H1 (cell line): ENCODE measurements at regions not wholly inside any gene's neighbourhood (a gene's known extent, or its start where the extent isn't known, plus 50 kb on each side); places are given as distances from the start of the nearest gene placed in this dataset.

Source experiments
- CTCF ChIA-PET: fragments of 300-600 bp; sonication (Branson Sonifier 250); formaldehyde crosslinking; loops from one replicate; lab custom pipeline; 2021; ENCODE audit not compliant: partially characterized antibody; lab: Charles Lee
- POLR2A ChIA-PET: fragments of 300-600 bp; sonication (Branson Sonifier 250); formaldehyde crosslinking; loops from one replicate; lab custom pipeline; 2021; ENCODE audit warnings: inconsistent platforms; ENCODE audit not compliant: partially characterized antibody; lab: Charles Lee
- DNase-seq, 2 experiments: peaks; one replicate each; pipeline versions ENCODE4 v3.0.0 to v3.0.0-alpha.2; 2010 to 2022; ENCODE audit warnings: low spot score in 2 of 2, low read depth in 1 of 2, mixed read lengths in 1 of 2
- FAIRE-seq: peaks from 2 replicates; lab custom pipeline; 2011; peaks lifted over from hg19 to GRCh38; lab: Jason Lieb, UNC
- H2AFZ ChIP-seq: 2 replicates; pipeline ENCODE4 v1.8.1; 2012; ENCODE audit warnings: low read length, inconsistent platforms
- H2AK5ac ChIP-seq: 2 replicates; pipeline ENCODE4 v1.6.1; 2013; ENCODE audit warnings: low read depth, low read length
- H2BK120ac ChIP-seq: replicated peaks from 2 replicates; pipeline ENCODE3; 2013; ENCODE audit warnings: low read depth, low read length, inconsistent platforms
- H2BK12ac ChIP-seq: 2 replicates; pipeline ENCODE4 v1.6.1; 2013; ENCODE audit warnings: low read depth, low read length
- H2BK15ac ChIP-seq: 2 replicates; pipeline ENCODE4 v1.6.1; 2013; ENCODE audit warnings: low read length
- H2BK20ac ChIP-seq: 2 replicates; pipeline ENCODE4 v1.6.1; 2013; ENCODE audit warnings: low read length
- H2BK5ac ChIP-seq: 2 replicates; pipeline ENCODE4 v1.6.1; 2013; ENCODE audit warnings: low read depth, low read length
- H3K14ac ChIP-seq: 2 replicates; pipeline ENCODE4 v1.6.1; 2013; ENCODE audit warnings: inconsistent platforms; ENCODE audit not compliant: insufficient read length
- H3K18ac ChIP-seq: 2 replicates; pipeline ENCODE4 v1.6.1; 2013; ENCODE audit warnings: low read length; ENCODE audit errors: extremely low read depth
- H3K23ac ChIP-seq: 2 replicates; pipeline ENCODE4 v1.6.1; 2013; ENCODE audit warnings: inconsistent platforms; ENCODE audit not compliant: insufficient read length
- H3K23me2 ChIP-seq: 2 replicates; pipeline ENCODE4 v1.6.1; 2013; ENCODE audit warnings: low read depth, low read length
- H3K27ac ChIP-seq: 2 replicates; pipeline ENCODE4 v1.6.1; 2011; ENCODE audit warnings: low read depth, low read length, inconsistent platforms
- H3K27me3 ChIP-seq, 4 experiments: replicated peaks in 1 of 4; 1 replicate in 1 of 4; 2 replicates in 3 of 4; pipeline versions ENCODE4 v1.6.1 to v1.8.1; 2011 to 2013; ENCODE audit warnings: low read length in 3 of 4, mild to moderate bottlenecking in 3 of 4, inconsistent platforms in 2 of 4, mixed read lengths in 2 of 4, moderate library complexity in 1 of 4; ENCODE audit not compliant: control insufficient read depth in 3 of 4, insufficient read depth in 3 of 4; ENCODE audit errors: extremely low read depth in 1 of 4
- H3K36me3 ChIP-seq, 4 experiments: 2 replicates each; pipeline versions ENCODE4 v1.6.1 to v1.8.1; 2011 to 2013; ENCODE audit warnings: mild to moderate bottlenecking in 4 of 4, low read length in 3 of 4, moderate library complexity in 2 of 4, control low read depth in 1 of 4, inconsistent platforms in 1 of 4; ENCODE audit not compliant: insufficient read depth in 4 of 4, control insufficient read depth in 2 of 4
- H3K4ac ChIP-seq: replicated peaks from 2 replicates; pipeline ENCODE3; 2013; ENCODE audit warnings: low read length, low read depth, mixed read lengths, inconsistent platforms; ENCODE audit not compliant: insufficient read length
- H3K4me1 ChIP-seq, 4 experiments: replicated peaks in 1 of 4; 1 replicate in 1 of 4; 2 replicates in 3 of 4; pipeline versions ENCODE4 v1.6.1 to v1.8.1; 2011 to 2013; ENCODE audit warnings: low read length in 3 of 4, inconsistent platforms in 2 of 4, mixed read lengths in 1 of 4; ENCODE audit not compliant: insufficient read depth in 4 of 4, control insufficient read depth in 3 of 4
- H3K4me2 ChIP-seq, 2 experiments: 2 replicates each; pipeline versions ENCODE4 v1.6.1 to v1.8.1; 2011 to 2013; ENCODE audit warnings: low read depth in 2 of 2, low read length in 2 of 2, control low read depth in 1 of 2, inconsistent platforms in 1 of 2, mild to moderate bottlenecking in 1 of 2; ENCODE audit not compliant: insufficient read depth in 1 of 2
- H3K4me3 ChIP-seq, 4 experiments: fragments of 200-600, 300-600 bp in 1 of 4; sonication (generic), shearing (Covaris generic), sonication (Bioruptor Twin) in 1 of 4; 2 replicates each; pipeline versions ENCODE4 v1.5.1 to v1.8.1; 2011 to 2016; ENCODE audit warnings: low read length in 4 of 4, low read depth in 3 of 4, control low read depth in 2 of 4, inconsistent platforms in 2 of 4, mild to moderate bottlenecking in 2 of 4, mixed read lengths in 1 of 4, moderate library complexity in 1 of 4; ENCODE audit not compliant: insufficient read depth in 2 of 4; ENCODE audit errors: extremely low read depth in 1 of 4
- H3K56ac ChIP-seq: replicated peaks from 2 replicates; pipeline ENCODE3; 2013; ENCODE audit warnings: low read depth, mild to moderate bottlenecking, mixed read lengths, low read length, inconsistent platforms; ENCODE audit not compliant: insufficient read length
- H3K79me1 ChIP-seq: 2 replicates; pipeline ENCODE4 v1.6.1; 2013; ENCODE audit warnings: low read depth, low read length, control low read depth
- H3K79me2 ChIP-seq, 2 experiments: 2 replicates each; pipeline versions ENCODE4 v1.6.1 to v1.8.1; 2012 to 2013; ENCODE audit warnings: low read length in 2 of 2, mild to moderate bottlenecking in 2 of 2, inconsistent platforms in 1 of 2; ENCODE audit not compliant: insufficient read depth in 2 of 2, control insufficient read depth in 1 of 2
- H3K9ac ChIP-seq, 4 experiments: replicated peaks in 1 of 4; 1 replicate in 1 of 4; 2 replicates in 3 of 4; pipeline versions ENCODE4 v1.6.1 to v1.8.1; 2011 to 2013; ENCODE audit warnings: low read depth in 3 of 4, low read length in 3 of 4, control low read depth in 2 of 4, mild to moderate bottlenecking in 2 of 4, moderate library complexity in 2 of 4, inconsistent platforms in 1 of 4; ENCODE audit errors: extremely low read depth in 1 of 4
- H3K9me3 ChIP-seq, 2 experiments: 2 replicates each; pipeline versions ENCODE4 v1.6.1 to v1.8.1; 2012 to 2013; ENCODE audit warnings: mild to moderate bottlenecking in 2 of 2, moderate library complexity in 2 of 2, control low read depth in 1 of 2, inconsistent platforms in 1 of 2, low read depth in 1 of 2, low read length in 1 of 2, mixed read lengths in 1 of 2; ENCODE audit not compliant: insufficient read depth in 2 of 2
- H4K20me1 ChIP-seq, 2 experiments: replicated peaks in 1 of 2; 2 replicates each; pipeline versions ENCODE3 to v1.8.1; 2011 to 2013; ENCODE audit warnings: inconsistent platforms in 2 of 2, low read length in 2 of 2, mild to moderate bottlenecking in 1 of 2; ENCODE audit not compliant: insufficient read depth in 2 of 2, control insufficient read depth in 1 of 2
- H4K5ac ChIP-seq: 2 replicates; pipeline ENCODE4 v1.6.1; 2013; ENCODE audit warnings: low read length, low read depth, mixed read lengths, inconsistent platforms; ENCODE audit not compliant: insufficient read length
- H4K8ac ChIP-seq: 2 replicates; pipeline ENCODE4 v1.8.0; 2013; ENCODE audit warnings: mild to moderate bottlenecking, moderate library complexity, low read length, inconsistent platforms; ENCODE audit not compliant: insufficient read depth; ENCODE audit errors: extremely low read depth
- H4K91ac ChIP-seq: replicated peaks from 2 replicates; pipeline ENCODE3; 2013; ENCODE audit warnings: low read length, mixed read lengths, inconsistent platforms; ENCODE audit not compliant: insufficient read length
- CHD7 ChIP-seq: fragments of 300-600 bp; sonication (generic); IDR thresholded peaks from 2 replicates; pipeline ENCODE4 v1.7.1; 2012; ENCODE audit warnings: low read length, moderate library complexity, mild to moderate bottlenecking, inconsistent platforms; ENCODE audit not compliant: insufficient replicate concordance
- WGBS, 2 experiments: shearing (Covaris generic) in 1 of 2; methylation state at CpG; one replicate each; pipeline versions ENCODE4 v1.1.6 to v1.1.7; 2013 to 2015; ENCODE audit warnings: low lambda C conversion rate in 2 of 2, mixed read lengths in 2 of 2, inconsistent platforms in 1 of 2, low coverage in 1 of 2, missing lambda C conversion rate in 1 of 2; ENCODE audit not compliant: insufficient replicate concordance in 2 of 2, insufficient coverage in 1 of 2, insufficient read length in 1 of 2; ENCODE audit errors: extremely low coverage in 1 of 2, missing lambda C conversion rate in 1 of 2; 5-methylcytosine and 5-hydroxymethylcytosine counted together

- Histone ChIP-seq H3K23me2 (no peaks in the 10 kb centered on the region), H3K79me2 (no peaks in the 10 kb centered on the region), H3K36me3 (no peaks in the 10 kb centered on the region), H3K4me3 (no peak overlapping the region), H3K79me1 (no peaks in the 10 kb centered on the region), H3K4me2 (no peak overlapping the region), H4K8ac (no peak overlapping the region), H3K9ac (no peak overlapping the region), H3K18ac (no peak overlapping the region), H4K20me1 (no peaks in the 10 kb centered on the region), H2BK120ac (no peak overlapping the region), H3K14ac (no peak overlapping the region), H3K27ac (no peak overlapping the region), H2BK15ac (no peak overlapping the region), H3K9me3 (no peaks in the 10 kb centered on the region), H4K5ac (no peak overlapping the region), H2BK12ac (no peak overlapping the region), H3K56ac (no peak overlapping the region), H2BK5ac (no peak overlapping the region), H3K23ac (no peak overlapping the region), H2BK20ac (no peak overlapping the region), H3K27me3 (no peaks in the 10 kb centered on the region), H3K4ac (no peak overlapping the region), H4K91ac (no peak overlapping the region), H2AFZ (no peak overlapping the region), H2AK5ac (no peak overlapping the region), H3K4me1 (no peaks in the 10 kb centered on the region)
- ChIA-PET CTCF (interaction anchor here (0.6 kb wide), 1 partner anchor 188 kb away, joined by 3 read pairs; no protein-coding TSS in a partner anchor), POLR2A (no interaction called here)
- 87% methylated on average over 8 of the region's 8 CpGs; no CpG with 5 or more reads in 1 of the 2 experiments for WGBS, 2 experiments
- no peak for FAIRE-seq
- DNase-seq, result no peak
- no peak for TF ChIP-seq CHD7
Measured at GRCh38 chr11:26150031-26150430, 181.9 kb upstream of the ANO3 start.
